ENCODE measurements at regions not wholly inside any gene's neighbourhood (a gene's known extent, or its start where the extent isn't known, plus 50 kb on each side); places are given as distances from the start of the nearest gene placed in this dataset.
"Not testable (repeated sequence)": the region's sequence is repeated elsewhere in the genome, so short reads cannot be mapped to it uniquely, and the experiment has no call there.

GRCh38 chr10:128568491-128568890 lies 442.3 kb upstream of the MKI67 start:
- no peak for DNase-seq

GRCh38 chr10:128568990-128569945 lies 443.0 kb upstream of the MKI67 start:
- no peak for DNase-seq

GRCh38 chr10:128570319-128570995 lies 444.2 kb upstream of the MKI67 start:
- DNase-seq = no peak

GRCh38 chr10:128571071-128571470 lies 444.8 kb upstream of the MKI67 start:
- no peak for DNase-seq

GRCh38 chr10:128571745-128572144 lies 445.5 kb upstream of the MKI67 start:
- no peak for DNase-seq

- no peak for DNase-seq
Observed at GRCh38 chr10:128572696-128573095, 446.5 kb upstream of the MKI67 start.

GRCh38 chr10:128573281-128573845 lies 447.1 kb upstream of the MKI67 start:
- no peak for DNase-seq

- no peak for DNase-seq
Observed at GRCh38 chr10:128573986-128574385, 447.8 kb upstream of the MKI67 start.

- DNase-seq = no peak
Observed at GRCh38 chr10:128574581-128575210, 448.5 kb upstream of the MKI67 start.

GRCh38 chr10:128575761-128576160 lies 449.5 kb upstream of the MKI67 start:
- DNase-seq = no peak

- no peak for DNase-seq
Observed at GRCh38 chr10:128576336-128576735, 450.1 kb upstream of the MKI67 start.

- no peak for DNase-seq
Observed at GRCh38 chr10:128576943-128577670, 450.9 kb upstream of the MKI67 start.

GRCh38 chr10:128577958-128578750 lies 451.9 kb upstream of the MKI67 start:
- DNase-seq = no peak

GRCh38 chr10:128578766-128579165 lies 452.5 kb upstream of the MKI67 start:
- DNase-seq = no peak

- no peak for DNase-seq
Observed at GRCh38 chr10:128579280-128579865, 453.1 kb upstream of the MKI67 start.

- no peak for DNase-seq
Observed at GRCh38 chr10:128579901-128580300, 453.7 kb upstream of the MKI67 start.

GRCh38 chr10:128583125-128583524 lies 456.9 kb upstream of the MKI67 start:
- DNase-seq = not testable (repeated sequence)

- DNase-seq = not testable (repeated sequence)
Observed at GRCh38 chr10:128586599-128586998, 460.4 kb upstream of the MKI67 start.

GRCh38 chr10:128587689-128588088 lies 461.5 kb upstream of the MKI67 start:
- DNase-seq = no peak

GRCh38 chr10:128588402-128588801 lies 462.2 kb upstream of the MKI67 start:
- no peak for DNase-seq

- no peak for DNase-seq
Observed at GRCh38 chr10:128594688-128595087, 468.5 kb upstream of the MKI67 start.

Data from NCI-H2029 (cell line).